ENCODE measurements at regions not wholly inside any gene's neighbourhood (a gene's known extent, or its start where the extent isn't known, plus 50 kb on each side); places are given as distances from the start of the nearest gene placed in this dataset.

DNA sequence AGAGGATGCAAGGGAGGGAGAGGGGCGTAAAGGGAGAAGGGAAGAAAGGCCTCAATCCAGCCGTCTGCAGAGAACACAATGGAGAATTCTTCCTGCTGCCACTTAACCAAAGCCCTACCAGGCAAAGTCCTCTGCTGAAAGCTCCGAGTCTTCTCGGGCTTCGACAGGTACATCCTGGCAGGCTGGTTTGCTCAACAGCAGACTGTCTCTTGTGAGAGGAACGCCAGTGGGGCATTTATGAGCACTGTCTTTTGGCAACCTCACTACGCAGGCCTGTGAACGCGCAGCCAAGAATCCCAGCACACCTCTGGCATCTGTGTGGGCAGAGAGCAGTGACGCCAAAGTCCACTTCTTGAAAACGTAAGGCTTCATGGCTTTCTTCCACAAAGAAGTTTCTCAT is 207.5 kb upstream of the FAM9B start:
- no peak for TF ChIP-seq EZH2phosphoT487 (IDR thresholded peaks at IDR 0.05; ENCODE audit: insufficient read depth, low read depth)
- TF ChIP-seq EZH2 (IDR thresholded peaks at IDR 0.05; ENCODE audit: insufficient read depth, poor library complexity, severe bottlenecking), result no peak

Data from GM23248 (cell line).